H1 (cell line): ENCODE measurements at regions not wholly inside any gene's neighbourhood (a gene's known extent, or its start where the extent isn't known, plus 50 kb on each side); places are given as distances from the start of the nearest gene placed in this dataset.

Experiments used
- BRCA1 ChIP-seq: IDR thresholded peaks from 2 replicates; pipeline ENCODE4 v1.6.1; 2012; ENCODE audit warnings: low read depth, low read length, improper control_type of control experiment
- CBX5 ChIP-seq: fragments of 300-800, 300-1000 bp; sonication (generic); IDR thresholded peaks from 2 replicates; pipeline ENCODE4 v1.7.1; 2016; ENCODE audit warnings: antibody characterized with exemption, low read length, low read depth
- CEBPB ChIP-seq: IDR thresholded peaks from 2 replicates; pipeline ENCODE4 v1.6.1; 2012; ENCODE audit warnings: low read depth, low read length
- EP300 ChIP-seq, 2 experiments: IDR thresholded peaks; 1 replicate in 1 of 2; 2 replicates in 1 of 2; pipeline ENCODE4 v1.6.1; 2011 to 2012; ENCODE audit warnings: low read depth in 2 of 2, low read length in 2 of 2, mild to moderate bottlenecking in 2 of 2, borderline replicate concordance in 1 of 2, inconsistent platforms in 1 of 2, moderate library complexity in 1 of 2
- POLR2A ChIP-seq, 2 experiments: IDR thresholded peaks; 1 replicate in 1 of 2; 2 replicates in 1 of 2; pipeline ENCODE4 v1.6.1; 2011; ENCODE audit warnings: low read depth in 2 of 2, low read length in 2 of 2, mild to moderate bottlenecking in 2 of 2; ENCODE audit errors: control extremely low read depth in 1 of 2
- RBBP5 ChIP-seq: IDR thresholded peaks from 2 replicates; pipeline ENCODE4 v1.7.1; 2012; ENCODE audit warnings: low read depth, mild to moderate bottlenecking, inconsistent platforms, low read length, moderate library complexity, borderline replicate concordance
- TF ChIP-seq, protein P1 (sequence below): fragments of 300-600 bp; sonication (generic); IDR thresholded peaks from 2 replicates; pipeline ENCODE4 v1.7.1; 2012; ENCODE audit warnings: low read length, moderate library complexity, mild to moderate bottlenecking, inconsistent platforms; ENCODE audit not compliant: insufficient replicate concordance

DNA sequence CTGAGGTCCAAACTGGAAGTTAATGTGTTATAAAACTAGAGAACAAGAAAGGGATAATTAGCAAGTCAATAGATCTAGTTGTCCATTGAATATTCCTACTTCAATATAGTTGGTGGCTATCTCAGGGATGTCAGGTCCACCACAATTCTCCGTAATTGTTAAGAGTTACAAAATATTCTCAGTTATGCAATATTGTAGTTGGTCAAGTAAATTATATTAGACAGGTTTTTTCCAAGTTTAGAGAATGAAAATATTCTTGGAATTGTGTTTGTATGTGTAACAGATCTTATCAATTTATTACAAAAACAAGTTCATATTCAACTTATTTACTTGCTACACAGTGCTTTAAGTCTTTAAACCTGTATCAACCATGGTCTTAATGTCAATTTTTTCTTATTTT is 547.4 kb downstream of the SPRY1 start (continued):
- TF ChIP-seq, protein P1, sequence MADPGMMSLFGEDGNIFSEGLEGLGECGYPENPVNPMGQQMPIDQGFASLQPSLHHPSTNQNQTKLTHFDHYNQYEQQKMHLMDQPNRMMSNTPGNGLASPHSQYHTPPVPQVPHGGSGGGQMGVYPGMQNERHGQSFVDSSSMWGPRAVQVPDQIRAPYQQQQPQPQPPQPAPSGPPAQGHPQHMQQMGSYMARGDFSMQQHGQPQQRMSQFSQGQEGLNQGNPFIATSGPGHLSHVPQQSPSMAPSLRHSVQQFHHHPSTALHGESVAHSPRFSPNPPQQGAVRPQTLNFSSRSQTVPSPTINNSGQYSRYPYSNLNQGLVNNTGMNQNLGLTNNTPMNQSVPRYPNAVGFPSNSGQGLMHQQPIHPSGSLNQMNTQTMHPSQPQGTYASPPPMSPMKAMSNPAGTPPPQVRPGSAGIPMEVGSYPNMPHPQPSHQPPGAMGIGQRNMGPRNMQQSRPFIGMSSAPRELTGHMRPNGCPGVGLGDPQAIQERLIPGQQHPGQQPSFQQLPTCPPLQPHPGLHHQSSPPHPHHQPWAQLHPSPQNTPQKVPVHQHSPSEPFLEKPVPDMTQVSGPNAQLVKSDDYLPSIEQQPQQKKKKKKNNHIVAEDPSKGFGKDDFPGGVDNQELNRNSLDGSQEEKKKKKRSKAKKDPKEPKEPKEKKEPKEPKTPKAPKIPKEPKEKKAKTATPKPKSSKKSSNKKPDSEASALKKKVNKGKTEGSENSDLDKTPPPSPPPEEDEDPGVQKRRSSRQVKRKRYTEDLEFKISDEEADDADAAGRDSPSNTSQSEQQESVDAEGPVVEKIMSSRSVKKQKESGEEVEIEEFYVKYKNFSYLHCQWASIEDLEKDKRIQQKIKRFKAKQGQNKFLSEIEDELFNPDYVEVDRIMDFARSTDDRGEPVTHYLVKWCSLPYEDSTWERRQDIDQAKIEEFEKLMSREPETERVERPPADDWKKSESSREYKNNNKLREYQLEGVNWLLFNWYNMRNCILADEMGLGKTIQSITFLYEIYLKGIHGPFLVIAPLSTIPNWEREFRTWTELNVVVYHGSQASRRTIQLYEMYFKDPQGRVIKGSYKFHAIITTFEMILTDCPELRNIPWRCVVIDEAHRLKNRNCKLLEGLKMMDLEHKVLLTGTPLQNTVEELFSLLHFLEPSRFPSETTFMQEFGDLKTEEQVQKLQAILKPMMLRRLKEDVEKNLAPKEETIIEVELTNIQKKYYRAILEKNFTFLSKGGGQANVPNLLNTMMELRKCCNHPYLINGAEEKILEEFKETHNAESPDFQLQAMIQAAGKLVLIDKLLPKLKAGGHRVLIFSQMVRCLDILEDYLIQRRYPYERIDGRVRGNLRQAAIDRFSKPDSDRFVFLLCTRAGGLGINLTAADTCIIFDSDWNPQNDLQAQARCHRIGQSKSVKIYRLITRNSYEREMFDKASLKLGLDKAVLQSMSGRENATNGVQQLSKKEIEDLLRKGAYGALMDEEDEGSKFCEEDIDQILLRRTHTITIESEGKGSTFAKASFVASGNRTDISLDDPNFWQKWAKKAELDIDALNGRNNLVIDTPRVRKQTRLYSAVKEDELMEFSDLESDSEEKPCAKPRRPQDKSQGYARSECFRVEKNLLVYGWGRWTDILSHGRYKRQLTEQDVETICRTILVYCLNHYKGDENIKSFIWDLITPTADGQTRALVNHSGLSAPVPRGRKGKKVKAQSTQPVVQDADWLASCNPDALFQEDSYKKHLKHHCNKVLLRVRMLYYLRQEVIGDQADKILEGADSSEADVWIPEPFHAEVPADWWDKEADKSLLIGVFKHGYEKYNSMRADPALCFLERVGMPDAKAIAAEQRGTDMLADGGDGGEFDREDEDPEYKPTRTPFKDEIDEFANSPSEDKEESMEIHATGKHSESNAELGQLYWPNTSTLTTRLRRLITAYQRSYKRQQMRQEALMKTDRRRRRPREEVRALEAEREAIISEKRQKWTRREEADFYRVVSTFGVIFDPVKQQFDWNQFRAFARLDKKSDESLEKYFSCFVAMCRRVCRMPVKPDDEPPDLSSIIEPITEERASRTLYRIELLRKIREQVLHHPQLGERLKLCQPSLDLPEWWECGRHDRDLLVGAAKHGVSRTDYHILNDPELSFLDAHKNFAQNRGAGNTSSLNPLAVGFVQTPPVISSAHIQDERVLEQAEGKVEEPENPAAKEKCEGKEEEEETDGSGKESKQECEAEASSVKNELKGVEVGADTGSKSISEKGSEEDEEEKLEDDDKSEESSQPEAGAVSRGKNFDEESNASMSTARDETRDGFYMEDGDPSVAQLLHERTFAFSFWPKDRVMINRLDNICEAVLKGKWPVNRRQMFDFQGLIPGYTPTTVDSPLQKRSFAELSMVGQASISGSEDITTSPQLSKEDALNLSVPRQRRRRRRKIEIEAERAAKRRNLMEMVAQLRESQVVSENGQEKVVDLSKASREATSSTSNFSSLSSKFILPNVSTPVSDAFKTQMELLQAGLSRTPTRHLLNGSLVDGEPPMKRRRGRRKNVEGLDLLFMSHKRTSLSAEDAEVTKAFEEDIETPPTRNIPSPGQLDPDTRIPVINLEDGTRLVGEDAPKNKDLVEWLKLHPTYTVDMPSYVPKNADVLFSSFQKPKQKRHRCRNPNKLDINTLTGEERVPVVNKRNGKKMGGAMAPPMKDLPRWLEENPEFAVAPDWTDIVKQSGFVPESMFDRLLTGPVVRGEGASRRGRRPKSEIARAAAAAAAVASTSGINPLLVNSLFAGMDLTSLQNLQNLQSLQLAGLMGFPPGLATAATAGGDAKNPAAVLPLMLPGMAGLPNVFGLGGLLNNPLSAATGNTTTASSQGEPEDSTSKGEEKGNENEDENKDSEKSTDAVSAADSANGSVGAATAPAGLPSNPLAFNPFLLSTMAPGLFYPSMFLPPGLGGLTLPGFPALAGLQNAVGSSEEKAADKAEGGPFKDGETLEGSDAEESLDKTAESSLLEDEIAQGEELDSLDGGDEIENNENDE = no peak
- TF ChIP-seq CEBPB (no peak), POLR2A (IDR thresholded peaks at IDR 0.05; ENCODE audit: control extremely low read depth in 1 of 2, low read depth in 2 of 2, low read length in 2 of 2) (no peak), RBBP5 (no peak), EP300 (IDR thresholded peaks at IDR 0.05; ENCODE audit: borderline replicate concordance in 1 of 2, low read depth in 2 of 2, low read length in 2 of 2) (no peak), CBX5 (no peak), BRCA1 (no peak)
